Ishikawa (cell line): ENCODE measurements at regions not wholly inside any gene's neighbourhood (a gene's known extent, or its start where the extent isn't known, plus 50 kb on each side); places are given as distances from the start of the nearest gene placed in this dataset.

Experiments used
- EP300 ChIP-seq: IDR thresholded peaks from 2 replicates; pipeline ENCODE4 v1.6.1; 2012; ENCODE audit warnings: borderline replicate concordance
- FOXM1 ChIP-seq: IDR thresholded peaks from 2 replicates; pipeline ENCODE4 v1.6.1; 2012; ENCODE audit warnings: low read depth, borderline replicate concordance
- NFIC ChIP-seq: IDR thresholded peaks from 2 replicates; pipeline ENCODE4 v1.6.1; 2012
- TAF1 ChIP-seq: IDR thresholded peaks from 2 replicates; pipeline ENCODE4 v1.6.1; 2012; ENCODE audit warnings: low read depth, mild to moderate bottlenecking
- TEAD4 ChIP-seq: IDR thresholded peaks from 2 replicates; pipeline ENCODE4 v1.6.1; 2012
- YY1 ChIP-seq: IDR thresholded peaks from 2 replicates; pipeline ENCODE4 v1.6.1; 2012; ENCODE audit warnings: low read depth
- TF ChIP-seq, protein P1 (sequence below): IDR thresholded peaks from 2 replicates; pipeline ENCODE4 v1.6.1; 2012

- TF ChIP-seq TAF1 (no peak), EP300 (no peak), YY1 (no peak), NFIC (no peak), FOXM1 (no peak), TEAD4 (no peak)
- TF ChIP-seq, protein P1, sequence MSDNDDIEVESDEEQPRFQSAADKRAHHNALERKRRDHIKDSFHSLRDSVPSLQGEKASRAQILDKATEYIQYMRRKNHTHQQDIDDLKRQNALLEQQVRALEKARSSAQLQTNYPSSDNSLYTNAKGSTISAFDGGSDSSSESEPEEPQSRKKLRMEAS: no peak
Measured at GRCh38 chr4:63553123-63553522, 856.1 kb downstream of the TECRL start.
